NT2/D1 (cell line): ENCODE measurements at regions not wholly inside any gene's neighbourhood (a gene's known extent, or its start where the extent isn't known, plus 50 kb on each side); places are given as distances from the start of the nearest gene placed in this dataset.

ENCODE experiments used
- SUZ12 ChIP-seq: IDR thresholded peaks from 2 replicates; pipeline ENCODE4 v1.6.1; 2011; ENCODE audit not compliant: insufficient read length, insufficient read depth; ENCODE audit errors: extremely low read depth
- YY1 ChIP-seq: IDR thresholded peaks from 2 replicates; pipeline ENCODE4 v1.6.1; 2011; ENCODE audit not compliant: insufficient read length, insufficient read depth
- ZNF274 ChIP-seq: IDR thresholded peaks from 2 replicates; pipeline ENCODE4 v1.6.1; 2011; ENCODE audit warnings: mild to moderate bottlenecking, low read depth, low read length

DNA sequence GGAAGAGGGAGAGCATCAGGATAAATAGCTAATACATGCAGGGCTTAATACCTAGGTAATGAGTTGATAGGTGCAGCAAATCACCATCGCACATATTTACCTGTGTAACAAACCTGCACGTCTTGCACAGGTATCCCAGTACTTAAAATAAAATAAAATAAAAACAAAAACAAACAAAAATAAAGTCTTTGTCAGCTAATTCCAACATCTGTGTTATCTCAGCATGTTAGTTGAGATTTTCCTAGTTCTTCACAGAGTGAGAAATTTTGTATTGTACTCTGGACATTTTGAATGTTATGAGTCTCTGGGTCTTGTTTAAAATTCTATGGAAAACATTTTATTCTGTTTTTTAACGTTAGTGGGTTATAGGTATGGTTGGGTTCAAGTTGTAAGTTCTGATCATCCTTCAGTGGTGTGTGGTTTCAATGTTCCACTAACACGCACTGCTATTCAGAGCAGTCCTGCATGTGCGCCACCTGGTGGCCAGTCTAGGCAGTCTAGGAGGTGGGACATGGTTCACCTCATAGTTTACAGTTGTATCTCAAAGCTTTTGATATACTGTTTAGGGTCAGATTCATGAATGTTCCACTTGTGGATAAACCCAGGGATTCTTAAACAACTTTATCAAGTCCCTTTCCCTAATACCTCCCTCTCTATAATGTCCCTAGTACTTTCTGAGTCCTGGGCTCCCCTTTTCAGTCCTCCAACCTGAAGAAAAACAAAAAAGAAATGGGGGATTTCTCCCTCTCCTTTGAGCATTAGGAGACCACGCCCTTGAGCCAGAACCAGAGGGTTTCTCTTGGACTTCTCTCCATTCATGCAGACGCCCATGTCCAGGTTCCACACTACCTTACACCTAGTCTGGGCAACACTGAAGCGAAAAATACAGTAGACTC is 213.4 kb upstream of the GATA6 start:
- TF ChIP-seq SUZ12, result no peak
- TF ChIP-seq YY1, result no peak
- TF ChIP-seq ZNF274, result no peak
